Trophoblast cell (in vitro differentiated cells and primary cell): ENCODE measurements at regions not wholly inside any gene's neighbourhood (a gene's known extent, or its start where the extent isn't known, plus 50 kb on each side); places are given as distances from the start of the nearest gene placed in this dataset.

Source experiments
- DNase-seq, 2 donors: peaks; one replicate each; pipeline ENCODE4 v3.0.0-alpha.2; 2016
- H2AFZ ChIP-seq: 2 replicates; pipeline ENCODE4 v1.6.1; 2013; ENCODE audit warnings: low read length, moderate library complexity, mild to moderate bottlenecking; ENCODE audit not compliant: insufficient read depth, poor library complexity
- H2AK5ac ChIP-seq: 2 replicates; pipeline ENCODE4 v1.6.1; 2013; ENCODE audit warnings: mild to moderate bottlenecking, low read length
- H2BK120ac ChIP-seq: 2 replicates; pipeline ENCODE4 v1.6.1; 2013; ENCODE audit warnings: low read length, mild to moderate bottlenecking, moderate library complexity; ENCODE audit not compliant: insufficient read depth, poor library complexity
- H2BK12ac ChIP-seq: 2 replicates; pipeline ENCODE4 v1.6.1; 2013; ENCODE audit warnings: mild to moderate bottlenecking, low read length, moderate library complexity
- H2BK5ac ChIP-seq: 2 replicates; pipeline ENCODE4 v1.6.1; 2013; ENCODE audit warnings: low read length, low read depth, moderate library complexity, mild to moderate bottlenecking; ENCODE audit not compliant: poor library complexity
- H3K14ac ChIP-seq: 2 replicates; pipeline ENCODE4 v1.6.1; 2013; ENCODE audit warnings: mild to moderate bottlenecking, low read length
- H3K18ac ChIP-seq: 2 replicates; pipeline ENCODE4 v1.6.1; 2013; ENCODE audit warnings: mild to moderate bottlenecking, low read length
- H3K23ac ChIP-seq: 2 replicates; pipeline ENCODE4 v1.6.1; 2013; ENCODE audit warnings: low read length
- H3K27ac ChIP-seq: 2 replicates; pipeline ENCODE4 v1.5.1; 2013; ENCODE audit warnings: low read depth, mild to moderate bottlenecking, inconsistent platforms, low read length, moderate library complexity
- H3K27me3 ChIP-seq: 2 replicates; pipeline ENCODE4 v1.6.1; 2013; ENCODE audit warnings: inconsistent platforms, mild to moderate bottlenecking, low read length, moderate library complexity; ENCODE audit not compliant: insufficient read depth
- H3K36me3 ChIP-seq, 2 experiments: 1 replicate in 1 of 2; 2 replicates in 1 of 2; pipeline ENCODE4 v1.6.1; 2013; ENCODE audit warnings: low read length in 2 of 2, mild to moderate bottlenecking in 2 of 2, moderate library complexity in 1 of 2; ENCODE audit not compliant: insufficient read depth in 2 of 2, control insufficient read depth in 1 of 2
- H3K4ac ChIP-seq: 2 replicates; pipeline ENCODE4 v1.6.1; 2013; ENCODE audit warnings: low read depth, mild to moderate bottlenecking, low read length, moderate library complexity
- H3K4me1 ChIP-seq, 2 experiments: 1 replicate in 1 of 2; 2 replicates in 1 of 2; pipeline ENCODE4 v1.6.1; 2013; ENCODE audit warnings: low read length in 2 of 2, mild to moderate bottlenecking in 2 of 2, moderate library complexity in 1 of 2; ENCODE audit not compliant: insufficient read depth in 2 of 2, control insufficient read depth in 1 of 2
- H3K4me2 ChIP-seq: 2 replicates; pipeline ENCODE4 v1.6.1; 2013; ENCODE audit warnings: inconsistent platforms, mild to moderate bottlenecking, low read length, moderate library complexity
- H3K4me3 ChIP-seq: 2 replicates; pipeline ENCODE4 v1.5.1; 2013; ENCODE audit warnings: mild to moderate bottlenecking, low read depth, low read length, inconsistent platforms
- H3K79me1 ChIP-seq: one replicate; pipeline ENCODE4 v1.6.1; 2013; ENCODE audit warnings: low read length
- H3K79me2 ChIP-seq: 2 replicates; pipeline ENCODE4 v1.6.1; 2013; ENCODE audit warnings: low read length, mild to moderate bottlenecking; ENCODE audit not compliant: control insufficient read depth, insufficient read depth, poor library complexity
- H3K9ac ChIP-seq: 2 replicates; pipeline ENCODE4 v1.6.1; 2013; ENCODE audit warnings: mild to moderate bottlenecking, low read length
- H3K9me3 ChIP-seq: 2 replicates; pipeline ENCODE4 v1.6.1; 2013; ENCODE audit warnings: low read depth, mild to moderate bottlenecking, control low read depth, inconsistent platforms, low read length; ENCODE audit not compliant: insufficient read depth
- H4K12ac ChIP-seq: 2 replicates; pipeline ENCODE4 v1.6.1; 2013; ENCODE audit warnings: low read depth, mild to moderate bottlenecking, low read length, moderate library complexity
- H4K8ac ChIP-seq: 2 replicates; pipeline ENCODE4 v1.6.1; 2013; ENCODE audit warnings: low read depth, mild to moderate bottlenecking, low read length, moderate library complexity
- H4K91ac ChIP-seq: one replicate; pipeline ENCODE4 v1.6.1; 2013; ENCODE audit warnings: low read depth, mild to moderate bottlenecking, low read length, moderate library complexity
- WGBS: extraction: QIAGEN DNeasy Blood & Tissue Kit; methylation state at CpG from one replicate; pipeline ENCODE4 v1.1.7; 2013; ENCODE audit warnings: missing lambda C conversion rate; ENCODE audit not compliant: insufficient read length, insufficient coverage; ENCODE audit errors: extremely low coverage; 5-methylcytosine and 5-hydroxymethylcytosine counted together

DNA sequence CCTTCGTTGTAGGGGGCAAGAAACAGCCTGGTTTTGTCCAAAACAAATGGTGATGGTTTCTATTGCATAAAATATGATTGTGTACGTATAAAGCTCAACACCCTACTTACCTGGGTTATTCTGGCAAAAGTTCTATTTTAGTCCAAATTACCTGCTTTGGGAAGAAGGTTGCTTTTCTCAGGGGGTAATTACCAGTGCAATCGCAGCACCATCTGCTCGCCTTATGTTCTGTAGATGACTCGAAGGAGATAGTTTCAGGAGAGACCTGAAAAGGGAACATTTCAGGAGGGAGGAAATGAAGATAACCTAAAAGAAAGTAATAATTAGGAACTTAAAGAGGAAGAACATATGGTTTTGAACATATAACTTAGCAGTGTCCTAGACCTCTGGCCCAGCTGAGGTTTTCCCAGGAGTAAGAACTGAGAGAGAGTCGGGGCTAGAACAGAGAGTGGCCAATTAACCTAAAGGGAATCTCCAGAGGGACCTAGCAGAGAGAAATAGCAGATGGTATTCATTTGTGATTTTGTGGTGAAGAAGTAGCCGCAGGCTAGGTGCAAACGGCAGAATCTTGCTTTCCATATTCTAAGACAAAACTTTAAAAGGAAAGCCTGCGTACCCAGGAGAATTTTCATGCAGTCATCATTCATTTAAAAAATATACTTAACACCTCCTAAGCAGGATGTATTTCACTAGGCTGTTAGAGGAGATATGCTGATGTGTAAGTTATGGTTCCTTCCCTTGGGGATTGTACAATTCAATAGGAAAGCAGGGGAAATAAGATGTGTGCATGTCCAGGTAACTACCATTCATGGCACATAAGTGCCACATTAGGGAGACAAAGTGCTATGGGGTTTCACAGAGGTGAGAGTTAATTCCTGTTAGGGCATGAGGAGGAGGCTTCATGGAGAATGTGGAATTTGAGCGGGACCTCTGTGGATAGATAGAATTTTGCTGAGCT is 113.0 kb upstream of the SLC10A2 start:
- Histone ChIP-seq H2BK120ac (no peak overlapping the region), H3K18ac (no peak overlapping the region), H3K14ac (no peak overlapping the region), H3K79me1 (no peaks in the 10 kb centered on the region), H3K9ac (peak overlapping the region; percentile 45), H4K8ac (no peak overlapping the region), H3K9me3 (no peaks in the 10 kb centered on the region), H3K27me3 (no peaks in the 10 kb centered on the region), H3K36me3 (no peaks in the 10 kb centered on the region), H3K4me1 (peaks cover 0 to 3% of the 10 kb centered on the region in 2 experiments), H2BK12ac (no peak overlapping the region), H4K12ac (no peak overlapping the region), H3K79me2 (no peaks in the 10 kb centered on the region), H2AK5ac (no peak overlapping the region), H2BK5ac (no peak overlapping the region), H2AFZ (no peak overlapping the region), H3K27ac (no peak overlapping the region), H3K4me3 (no peak overlapping the region), H3K4me2 (no peak overlapping the region), H3K23ac (no peak overlapping the region), H4K91ac (no peak overlapping the region), H3K4ac (no peak overlapping the region)
- no peak for DNase-seq
- no CpG with 5 or more reads among the region's 10 CpGs for WGBS

DNA sequence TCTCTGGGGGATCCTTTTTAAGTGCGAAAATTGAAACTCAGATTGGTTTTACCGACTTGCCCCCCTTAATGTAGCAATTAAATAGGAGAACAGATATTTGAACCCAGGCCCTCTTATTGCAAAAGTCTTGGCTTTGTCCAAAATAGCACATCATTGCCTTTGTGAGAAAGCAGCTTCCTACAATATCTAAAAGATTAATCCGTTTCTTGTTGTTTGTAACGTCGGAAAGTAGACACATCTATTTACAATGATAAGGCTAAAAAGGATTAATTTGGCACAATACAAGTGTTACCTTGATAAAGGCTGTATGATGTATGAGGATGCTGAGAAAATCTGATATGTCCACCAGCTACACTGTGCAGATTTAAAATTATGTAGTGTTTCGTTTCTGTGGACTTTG is 108.7 kb upstream of the SLC10A2 start:
- no peak overlapping the region for H2AFZ ChIP-seq
- no peak overlapping the region for H2BK12ac ChIP-seq
- no peak overlapping the region for H3K4me2 ChIP-seq
- no peak for DNase-seq
- no peaks in the 10 kb centered on the region for H3K79me2 ChIP-seq
- no peak overlapping the region for H3K4me3 ChIP-seq
- no peak overlapping the region for H4K91ac ChIP-seq
- H3K36me3 ChIP-seq = no peaks in the 10 kb centered on the region
- no peak overlapping the region for H3K9ac ChIP-seq
- no peak overlapping the region for H3K14ac ChIP-seq
- no peaks in the 10 kb centered on the region for H3K79me1 ChIP-seq
- no peak overlapping the region for H3K23ac ChIP-seq
- no peak overlapping the region for H2BK120ac ChIP-seq
- no CpG with 5 or more reads among the region's 6 CpGs for WGBS
- no peak overlapping the region for H3K18ac ChIP-seq
- H3K4ac ChIP-seq = no peak overlapping the region
- H2AK5ac ChIP-seq = no peak overlapping the region
- no peaks in the 10 kb centered on the region for H3K27me3 ChIP-seq
- H4K12ac ChIP-seq = no peak overlapping the region
- H2BK5ac ChIP-seq = no peak overlapping the region
- H3K4me1 ChIP-seq = peaks cover 0 to 6% of the 10 kb centered on the region in 2 experiments
- no peaks in the 10 kb centered on the region for H3K9me3 ChIP-seq
- no peak overlapping the region for H4K8ac ChIP-seq
- no peak overlapping the region for H3K27ac ChIP-seq

DNA sequence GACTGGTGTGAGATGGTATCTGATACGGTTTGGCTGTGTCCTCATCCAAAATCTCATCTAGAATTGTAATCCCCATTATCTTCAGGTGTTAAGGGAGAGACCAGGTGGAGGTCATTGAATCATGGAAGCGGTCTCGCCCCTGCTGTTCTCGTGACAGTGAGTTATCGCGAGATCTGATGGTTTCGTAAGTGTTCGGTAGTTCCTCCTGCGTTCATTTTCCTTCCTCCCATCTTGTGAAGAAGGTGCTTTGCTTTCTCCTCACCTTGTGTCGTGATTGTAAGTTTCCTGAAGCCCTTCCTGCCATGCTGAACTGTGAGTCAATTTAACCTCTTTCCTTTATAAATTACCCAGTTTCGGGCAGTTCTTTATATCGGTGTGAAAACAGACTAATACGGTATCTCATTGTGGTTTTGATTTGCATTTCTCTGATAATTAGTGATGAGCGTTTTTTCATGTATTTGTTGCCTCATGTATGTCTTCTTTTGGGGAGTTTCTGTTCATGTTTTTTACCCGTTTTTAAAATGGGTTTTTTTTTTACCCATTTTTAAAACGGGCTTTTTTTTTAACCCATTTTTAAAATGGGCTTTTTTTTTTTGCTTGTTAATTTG is 102.8 kb upstream of the SLC10A2 start:
- Histone ChIP-seq H4K91ac (no peak overlapping the region), H3K4me2 (no peak overlapping the region), H3K18ac (no peak overlapping the region), H3K14ac (no peak overlapping the region), H3K9ac (no peak overlapping the region), H4K8ac (no peak overlapping the region), H4K12ac (no peak overlapping the region), H2BK120ac (no peak overlapping the region), H3K9me3 (no peaks in the 10 kb centered on the region), H3K23ac (no peak overlapping the region), H2AFZ (no peak overlapping the region), H3K79me1 (no peaks in the 10 kb centered on the region), H3K4me3 (no peak overlapping the region), H2BK12ac (no peak overlapping the region), H3K36me3 (no peaks in the 10 kb centered on the region), H3K4ac (no peak overlapping the region), H2AK5ac (no peak overlapping the region), H3K27ac (no peak overlapping the region), H3K4me1 (peaks cover 0 to 3% of the 10 kb centered on the region in 2 experiments), H3K27me3 (no peaks in the 10 kb centered on the region), H3K79me2 (no peaks in the 10 kb centered on the region), H2BK5ac (no peak overlapping the region)
- no CpG with 5 or more reads among the region's 16 CpGs for WGBS
- no peak for DNase-seq

DNA sequence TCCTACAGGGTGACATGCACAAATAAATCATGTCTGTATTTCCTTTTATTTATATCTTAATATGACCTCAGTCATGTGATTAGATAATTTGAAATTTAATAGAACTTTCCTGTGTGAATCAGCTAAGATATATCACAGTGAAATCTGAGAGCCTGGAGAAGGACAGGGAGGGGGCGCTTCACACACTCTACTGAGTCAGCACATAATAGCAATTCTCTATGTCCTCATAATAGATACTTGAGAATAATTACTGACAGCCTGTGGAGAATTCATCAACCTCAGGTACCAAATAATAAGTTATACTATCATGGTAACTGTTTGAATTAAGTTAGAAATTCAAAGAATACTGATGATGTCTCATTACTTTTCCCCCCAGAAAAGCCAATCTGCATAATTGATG is 98.0 kb upstream of the SLC10A2 start:
- Histone ChIP-seq H4K91ac (no peak overlapping the region), H3K4me3 (no peak overlapping the region), H3K4me1 (peaks cover 0 to 7% of the 10 kb centered on the region in 2 experiments), H3K4ac (no peak overlapping the region), H2AFZ (no peak overlapping the region), H3K9me3 (no peaks in the 10 kb centered on the region), H2BK5ac (no peak overlapping the region), H3K23ac (no peak overlapping the region), H3K14ac (no peak overlapping the region), H3K27ac (no peak overlapping the region), H3K9ac (no peak overlapping the region), H3K36me3 (no peaks in the 10 kb centered on the region), H3K27me3 (no peaks in the 10 kb centered on the region), H2AK5ac (no peak overlapping the region), H3K4me2 (no peak overlapping the region), H3K79me2 (no peaks in the 10 kb centered on the region), H4K8ac (no peak overlapping the region), H3K79me1 (no peaks in the 10 kb centered on the region), H2BK120ac (no peak overlapping the region), H4K12ac (no peak overlapping the region), H3K18ac (no peak overlapping the region), H2BK12ac (no peak overlapping the region)
- WGBS = no CpG with 5 or more reads among the region's 1 CpG
- no peak for DNase-seq
